ENCODE measurements at regions not wholly inside any gene's neighbourhood (a gene's known extent, or its start where the extent isn't known, plus 50 kb on each side); places are given as distances from the start of the nearest gene placed in this dataset.
A peak's percentile ranks its signal among the peaks of the same experiment; 100 is the strongest.

DNA sequence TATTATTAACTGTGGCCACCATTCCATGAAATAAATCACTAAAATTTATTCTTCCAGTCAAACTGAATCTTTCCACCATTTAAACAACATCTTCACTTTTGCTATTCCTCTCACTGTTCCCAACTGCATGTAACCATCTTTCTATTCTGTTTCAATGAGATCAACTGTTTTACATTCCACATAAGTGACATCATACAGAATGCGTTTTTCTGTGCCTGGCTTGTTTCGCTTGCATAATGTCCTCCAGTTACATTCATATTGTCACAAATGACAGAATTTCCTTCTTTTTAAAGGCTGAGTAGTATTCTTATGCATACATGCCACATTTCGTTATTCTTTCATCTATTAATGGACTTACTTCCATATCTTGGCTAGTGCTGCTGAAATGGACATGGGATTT, 738.2 kb downstream of the SEMA5A start:
- DNase-seq (ENCODE audit: low read depth in 4 of 6, low spot score in 6 of 6): no peak
- Histone ChIP-seq H3K4me1 (ENCODE audit: control insufficient read depth, insufficient read depth, low read length) (no peaks in the 10 kb centered on the region), H3K27me3 (ENCODE audit: control insufficient read depth, insufficient read depth, low read length) (no peaks in the 10 kb centered on the region), H3K4me3 (ENCODE audit: low read depth, low read length) (no peak overlapping the region), H3K36me3 (ENCODE audit: control insufficient read depth, insufficient read depth, low read length) (no peaks in the 10 kb centered on the region), H3K27ac (ENCODE audit: low read depth, low read length) (no peak overlapping the region), H3K9me3 (ENCODE audit: control insufficient read depth, insufficient read depth, low read length) (peaks cover 12% of the 10 kb centered on the region)
- WGBS (ENCODE audit: insufficient coverage): no CpG with 5 or more reads among the region's 3 CpGs

- no peaks in the 10 kb centered on the region for H3K36me3 ChIP-seq (ENCODE audit: control insufficient read depth, insufficient read depth, low read length)
- no peaks in the 10 kb centered on the region for H3K4me1 ChIP-seq (ENCODE audit: control insufficient read depth, insufficient read depth, low read length)
- whole genome bisulfite sequencing (ENCODE audit: insufficient coverage): 100% methylated on average over 1 of the region's 3 CpGs
- DNase-seq (ENCODE audit: low read depth in 4 of 6, low spot score in 6 of 6): peak in 2 of 6 donors; percentile 11 to 49
- no peaks in the 10 kb centered on the region for H3K27me3 ChIP-seq (ENCODE audit: control insufficient read depth, insufficient read depth, low read length)
- no peak overlapping the region for H3K27ac ChIP-seq (ENCODE audit: low read depth, low read length)
- H3K9me3 ChIP-seq (ENCODE audit: control insufficient read depth, insufficient read depth, low read length): peaks cover 4% of the 10 kb centered on the region
- no peak overlapping the region for H3K4me3 ChIP-seq (ENCODE audit: low read depth, low read length)
These were observed 734.3 kb downstream of the SEMA5A start for GRCh38 chr5:8811581-8811980.

DNA sequence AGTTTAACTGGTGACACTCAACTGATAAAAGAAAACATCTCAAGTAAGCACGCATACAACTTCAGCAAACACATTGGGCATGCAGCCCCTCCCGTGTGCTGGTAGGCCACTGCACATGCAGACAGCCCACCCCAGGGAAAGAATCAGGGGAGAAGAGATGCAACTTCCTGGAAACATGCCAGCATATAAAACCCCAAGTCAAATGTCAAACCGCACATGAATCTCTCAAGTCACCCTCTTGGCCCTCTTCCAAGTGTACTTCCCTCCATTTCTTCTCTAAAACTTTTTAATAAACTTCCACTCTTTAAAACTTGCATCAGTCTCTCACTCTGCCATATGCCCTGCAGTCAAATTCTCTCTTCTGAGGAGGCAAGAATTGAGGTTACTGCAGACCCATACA, 732.7 kb downstream of the SEMA5A start:
- Histone ChIP-seq H3K27me3 (ENCODE audit: control insufficient read depth, insufficient read depth, low read length) (no peaks in the 10 kb centered on the region), H3K4me3 (ENCODE audit: low read depth, low read length) (no peak overlapping the region), H3K27ac (ENCODE audit: low read depth, low read length) (no peak overlapping the region), H3K36me3 (ENCODE audit: control insufficient read depth, insufficient read depth, low read length) (no peaks in the 10 kb centered on the region), H3K4me1 (ENCODE audit: control insufficient read depth, insufficient read depth, low read length) (no peaks in the 10 kb centered on the region), H3K9me3 (ENCODE audit: control insufficient read depth, insufficient read depth, low read length) (peaks cover 4% of the 10 kb centered on the region)
- no peak for DNase-seq (ENCODE audit: low read depth in 4 of 6, low spot score in 6 of 6)
- WGBS (ENCODE audit: insufficient coverage): 88% methylated on average over 1 of the region's 3 CpGs

GRCh38 chr5:8814105-8814504, 731.8 kb downstream of the SEMA5A start:
- H3K9me3 ChIP-seq (ENCODE audit: control insufficient read depth, insufficient read depth, low read length): peaks cover 2% of the 10 kb centered on the region
- no peaks in the 10 kb centered on the region for H3K27me3 ChIP-seq (ENCODE audit: control insufficient read depth, insufficient read depth, low read length)
- DNase-seq (ENCODE audit: low read depth in 4 of 6, low spot score in 6 of 6): no peak
- H3K4me3 ChIP-seq (ENCODE audit: low read depth, low read length): no peak overlapping the region
- no peaks in the 10 kb centered on the region for H3K36me3 ChIP-seq (ENCODE audit: control insufficient read depth, insufficient read depth, low read length)
- H3K27ac ChIP-seq (ENCODE audit: low read depth, low read length): no peak overlapping the region
- H3K4me1 ChIP-seq (ENCODE audit: control insufficient read depth, insufficient read depth, low read length): no peaks in the 10 kb centered on the region

- no peaks in the 10 kb centered on the region for H3K9me3 ChIP-seq (ENCODE audit: control insufficient read depth, insufficient read depth, low read length)
- WGBS (ENCODE audit: insufficient coverage): no CpG with 5 or more reads among the region's 1 CpG
- H3K36me3 ChIP-seq (ENCODE audit: control insufficient read depth, insufficient read depth, low read length): no peaks in the 10 kb centered on the region
- H3K4me3 ChIP-seq (ENCODE audit: low read depth, low read length): no peak overlapping the region
- H3K27me3 ChIP-seq (ENCODE audit: control insufficient read depth, insufficient read depth, low read length): no peaks in the 10 kb centered on the region
- H3K4me1 ChIP-seq (ENCODE audit: control insufficient read depth, insufficient read depth, low read length): peaks cover 3% of the 10 kb centered on the region
- DNase-seq (ENCODE audit: low read depth in 4 of 6, low spot score in 6 of 6): peak in 1 of 6 donors; percentile 34
- H3K27ac ChIP-seq (ENCODE audit: low read depth, low read length): no peak overlapping the region
These were observed 721.5 kb downstream of the SEMA5A start for GRCh38 chr5:8824371-8824770.

- 98% methylated on average over 3 of the region's 4 CpGs for WGBS (ENCODE audit: insufficient coverage)
- H3K27ac ChIP-seq (ENCODE audit: low read depth, low read length): no peak overlapping the region
- no peaks in the 10 kb centered on the region for H3K27me3 ChIP-seq (ENCODE audit: control insufficient read depth, insufficient read depth, low read length)
- H3K4me1 ChIP-seq (ENCODE audit: control insufficient read depth, insufficient read depth, low read length): peaks cover 3% of the 10 kb centered on the region
- H3K9me3 ChIP-seq (ENCODE audit: control insufficient read depth, insufficient read depth, low read length): no peaks in the 10 kb centered on the region
- no peak overlapping the region for H3K4me3 ChIP-seq (ENCODE audit: low read depth, low read length)
- no peak for DNase-seq (ENCODE audit: low read depth in 4 of 6, low spot score in 6 of 6)
- no peaks in the 10 kb centered on the region for H3K36me3 ChIP-seq (ENCODE audit: control insufficient read depth, insufficient read depth, low read length)
These were observed 720.6 kb downstream of the SEMA5A start for GRCh38 chr5:8825139-8825757.

- Histone ChIP-seq H3K4me3 (ENCODE audit: low read depth, low read length) (no peak overlapping the region), H3K27me3 (ENCODE audit: control insufficient read depth, insufficient read depth, low read length) (no peaks in the 10 kb centered on the region), H3K9me3 (ENCODE audit: control insufficient read depth, insufficient read depth, low read length) (no peaks in the 10 kb centered on the region), H3K36me3 (ENCODE audit: control insufficient read depth, insufficient read depth, low read length) (no peaks in the 10 kb centered on the region), H3K4me1 (ENCODE audit: control insufficient read depth, insufficient read depth, low read length) (peaks cover 3% of the 10 kb centered on the region), H3K27ac (ENCODE audit: low read depth, low read length) (no peak overlapping the region)
- 83% methylated on average over 2 of the region's 2 CpGs for WGBS (ENCODE audit: insufficient coverage)
- no peak for DNase-seq (ENCODE audit: low read depth in 4 of 6, low spot score in 6 of 6)
These were observed 719.4 kb downstream of the SEMA5A start for GRCh38 chr5:8826508-8826907.

- no peaks in the 10 kb centered on the region for H3K9me3 ChIP-seq (ENCODE audit: control insufficient read depth, insufficient read depth, low read length)
- peak in 1 of 6 donors; percentile 12 for DNase-seq (ENCODE audit: low read depth in 4 of 6, low spot score in 6 of 6)
- no peak overlapping the region for H3K27ac ChIP-seq (ENCODE audit: low read depth, low read length)
- H3K36me3 ChIP-seq (ENCODE audit: control insufficient read depth, insufficient read depth, low read length): no peaks in the 10 kb centered on the region
- no peaks in the 10 kb centered on the region for H3K27me3 ChIP-seq (ENCODE audit: control insufficient read depth, insufficient read depth, low read length)
- no peak overlapping the region for H3K4me3 ChIP-seq (ENCODE audit: low read depth, low read length)
- peaks cover 3% of the 10 kb centered on the region for H3K4me1 ChIP-seq (ENCODE audit: control insufficient read depth, insufficient read depth, low read length)
- WGBS (ENCODE audit: insufficient coverage): 0% methylated on average over 1 of the region's 4 CpGs
These were observed 718.2 kb downstream of the SEMA5A start for GRCh38 chr5:8827696-8828095.

DNA sequence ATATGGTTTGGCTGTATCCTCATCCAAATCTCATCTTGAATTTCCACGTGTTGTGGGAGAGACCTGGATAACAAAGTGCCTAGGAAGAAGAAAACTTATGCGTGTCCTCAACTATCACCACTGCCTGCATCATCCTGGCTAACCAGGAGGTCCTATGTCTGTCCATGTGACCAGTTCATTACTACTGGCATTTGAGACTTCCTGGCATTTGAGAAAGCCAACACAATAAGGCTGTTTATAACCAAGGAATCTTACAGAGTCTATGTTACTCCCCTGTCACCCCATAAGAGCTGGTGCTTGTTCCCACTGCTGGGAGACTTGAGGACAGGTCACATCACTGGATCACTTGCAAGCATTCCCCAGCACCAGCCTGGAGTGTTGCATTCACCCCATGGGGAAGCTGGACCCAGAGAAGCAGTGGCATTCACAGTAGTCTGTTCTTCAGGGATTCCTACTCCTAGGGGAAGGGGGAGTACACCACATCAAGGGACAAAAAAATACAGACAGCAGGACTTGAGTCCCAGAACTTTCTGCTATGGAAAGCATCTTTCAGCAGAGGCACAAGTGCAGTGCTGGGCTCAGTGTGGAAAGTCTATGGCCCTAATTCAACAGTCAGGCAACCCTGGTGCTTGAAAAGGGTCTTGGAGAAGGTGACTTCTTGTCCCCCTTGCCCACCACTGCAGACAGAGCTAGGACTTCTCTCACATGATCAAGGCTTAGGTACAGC, 717.1 kb downstream of the SEMA5A start:
- DNase-seq (ENCODE audit: low read depth in 4 of 6, low spot score in 6 of 6): no peak
- Histone ChIP-seq H3K4me1 (ENCODE audit: control insufficient read depth, insufficient read depth, low read length) (peaks cover 3% of the 10 kb centered on the region), H3K27ac (ENCODE audit: low read depth, low read length) (no peak overlapping the region), H3K36me3 (ENCODE audit: control insufficient read depth, insufficient read depth, low read length) (no peaks in the 10 kb centered on the region), H3K4me3 (ENCODE audit: low read depth, low read length) (no peak overlapping the region), H3K27me3 (ENCODE audit: control insufficient read depth, insufficient read depth, low read length) (no peaks in the 10 kb centered on the region), H3K9me3 (ENCODE audit: control insufficient read depth, insufficient read depth, low read length) (no peaks in the 10 kb centered on the region)
- 100% methylated on average over 1 of the region's 2 CpGs for WGBS (ENCODE audit: insufficient coverage)

DNA sequence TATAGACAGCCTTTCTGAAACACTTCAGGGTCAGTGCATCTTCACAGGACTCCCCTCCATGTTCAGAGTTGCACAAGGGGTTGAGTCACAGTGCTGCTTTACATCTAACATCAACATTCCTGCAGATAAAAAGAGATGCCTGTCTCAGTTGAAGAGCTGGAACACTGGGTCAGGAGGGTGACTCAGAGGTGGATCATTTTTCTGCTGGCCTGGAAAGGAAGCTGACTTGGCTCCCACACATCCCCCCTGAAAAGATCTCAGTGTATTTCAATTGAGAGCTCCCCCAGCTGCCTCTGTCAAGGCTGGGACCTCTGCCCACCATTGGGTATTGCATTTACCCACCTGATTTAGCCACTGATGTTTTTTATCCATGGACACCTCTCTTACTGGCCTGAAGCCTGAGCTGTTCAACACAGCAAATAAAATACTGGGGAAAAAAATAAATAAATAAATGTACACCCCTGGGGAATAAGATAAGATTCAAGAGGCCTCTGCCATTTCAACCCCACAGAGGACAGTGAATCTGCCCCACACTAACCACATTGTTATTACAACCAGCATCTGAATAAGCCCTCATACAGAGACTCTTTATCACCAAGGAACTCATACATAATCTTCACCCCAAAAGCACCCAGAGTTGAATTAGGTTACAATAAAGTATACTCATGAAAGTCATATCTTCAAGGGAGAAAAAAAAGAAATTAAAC, 716.4 kb downstream of the SEMA5A start:
- H3K27me3 ChIP-seq (ENCODE audit: control insufficient read depth, insufficient read depth, low read length): no peaks in the 10 kb centered on the region
- H3K36me3 ChIP-seq (ENCODE audit: control insufficient read depth, insufficient read depth, low read length): no peaks in the 10 kb centered on the region
- peaks cover 3% of the 10 kb centered on the region for H3K4me1 ChIP-seq (ENCODE audit: control insufficient read depth, insufficient read depth, low read length)
- no peak overlapping the region for H3K4me3 ChIP-seq (ENCODE audit: low read depth, low read length)
- DNase-seq (ENCODE audit: low read depth in 4 of 6, low spot score in 6 of 6): no peak
- no peaks in the 10 kb centered on the region for H3K9me3 ChIP-seq (ENCODE audit: control insufficient read depth, insufficient read depth, low read length)
- H3K27ac ChIP-seq (ENCODE audit: low read depth, low read length): no peak overlapping the region

All from spinal cord (tissue), 9 donors.